ENCODE measurements at regions not wholly inside any gene's neighbourhood (a gene's known extent, or its start where the extent isn't known, plus 50 kb on each side); places are given as distances from the start of the nearest gene placed in this dataset.

DNA sequence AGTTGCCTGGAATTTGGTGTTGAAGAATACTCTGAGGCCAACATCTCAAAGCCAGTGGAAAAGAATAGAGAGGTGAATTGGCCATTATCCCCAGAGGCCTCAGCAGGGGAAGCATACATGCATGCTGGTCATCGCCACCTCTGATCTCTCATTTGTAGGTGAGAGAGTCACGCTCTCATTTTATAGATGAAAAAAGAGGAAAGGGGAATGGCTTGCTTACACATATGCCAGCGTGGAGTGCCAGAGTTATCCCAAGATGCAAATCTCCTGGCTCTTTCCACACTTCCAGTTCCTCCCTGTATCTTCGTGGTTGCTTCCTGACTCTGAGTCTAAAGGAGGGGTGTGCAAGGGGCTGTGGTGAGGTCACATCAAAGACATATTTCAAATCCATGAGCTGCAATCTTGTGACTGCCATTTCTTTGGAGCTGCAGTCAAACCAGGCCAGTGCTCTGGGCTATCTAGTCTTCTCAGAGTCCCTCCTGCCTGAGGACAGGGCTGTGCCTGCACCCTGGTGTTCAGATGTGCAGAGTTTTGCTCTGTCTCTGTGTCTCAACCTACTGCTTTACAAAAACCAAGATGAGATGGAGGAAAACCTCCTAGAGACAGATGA, 324.7 kb downstream of the MYCN start:
- Histone ChIP-seq H2AFZ (ENCODE audit: low read depth, low read length) (no peak overlapping the region), H4K20me1 (ENCODE audit: insufficient read depth) (no peaks in the 10 kb centered on the region), H3K27me3 (ENCODE audit: insufficient read depth, low read depth, low read length) (no peaks in the 10 kb centered on the region), H3K4me2 (ENCODE audit: low read length) (no peak overlapping the region), H3K9me3 (ENCODE audit: low read length) (no peaks in the 10 kb centered on the region), H3K9me2 (ENCODE audit: insufficient read depth, low read length) (no peaks in the 10 kb centered on the region), H3K36me3 (ENCODE audit: insufficient read depth, low read length) (no peaks in the 10 kb centered on the region), H3K27ac (ENCODE audit: low read length) (no peak overlapping the region), H3K79me2 (replicated peaks; ENCODE audit: insufficient read depth, low read length) (no peaks in the 10 kb centered on the region), H3K9ac (ENCODE audit: low read length) (no peak overlapping the region), H3F3A (ENCODE audit: insufficient read depth, low read length, poor library complexity, severe bottlenecking) (no peaks in the 10 kb centered on the region), H3K4me3 (ENCODE audit: low read length) (no peak overlapping the region)
- TF ChIP-seq EP300 (conservative IDR thresholded peaks at IDR 0.05; ENCODE audit: poor library complexity, severe bottlenecking) (no peak), TAF1 (IDR thresholded peaks at IDR 0.05; ENCODE audit: low read depth) (no peak), RAD21 (conservative IDR thresholded peaks at IDR 0.05) (no peak), POLR2AphosphoS5 (IDR thresholded peaks at IDR 0.05) (no peak), MXI1 (conservative IDR thresholded peaks at IDR 0.05; ENCODE audit: poor library complexity, severe bottlenecking) (no peak), SMC3 (conservative IDR thresholded peaks at IDR 0.05; ENCODE audit: poor library complexity) (no peak), EZH2 (IDR thresholded peaks at IDR 0.05; ENCODE audit: borderline replicate concordance, insufficient read depth, low read length, poor library complexity, severe bottlenecking) (no peak)
- TF ChIP-seq, protein P1, sequence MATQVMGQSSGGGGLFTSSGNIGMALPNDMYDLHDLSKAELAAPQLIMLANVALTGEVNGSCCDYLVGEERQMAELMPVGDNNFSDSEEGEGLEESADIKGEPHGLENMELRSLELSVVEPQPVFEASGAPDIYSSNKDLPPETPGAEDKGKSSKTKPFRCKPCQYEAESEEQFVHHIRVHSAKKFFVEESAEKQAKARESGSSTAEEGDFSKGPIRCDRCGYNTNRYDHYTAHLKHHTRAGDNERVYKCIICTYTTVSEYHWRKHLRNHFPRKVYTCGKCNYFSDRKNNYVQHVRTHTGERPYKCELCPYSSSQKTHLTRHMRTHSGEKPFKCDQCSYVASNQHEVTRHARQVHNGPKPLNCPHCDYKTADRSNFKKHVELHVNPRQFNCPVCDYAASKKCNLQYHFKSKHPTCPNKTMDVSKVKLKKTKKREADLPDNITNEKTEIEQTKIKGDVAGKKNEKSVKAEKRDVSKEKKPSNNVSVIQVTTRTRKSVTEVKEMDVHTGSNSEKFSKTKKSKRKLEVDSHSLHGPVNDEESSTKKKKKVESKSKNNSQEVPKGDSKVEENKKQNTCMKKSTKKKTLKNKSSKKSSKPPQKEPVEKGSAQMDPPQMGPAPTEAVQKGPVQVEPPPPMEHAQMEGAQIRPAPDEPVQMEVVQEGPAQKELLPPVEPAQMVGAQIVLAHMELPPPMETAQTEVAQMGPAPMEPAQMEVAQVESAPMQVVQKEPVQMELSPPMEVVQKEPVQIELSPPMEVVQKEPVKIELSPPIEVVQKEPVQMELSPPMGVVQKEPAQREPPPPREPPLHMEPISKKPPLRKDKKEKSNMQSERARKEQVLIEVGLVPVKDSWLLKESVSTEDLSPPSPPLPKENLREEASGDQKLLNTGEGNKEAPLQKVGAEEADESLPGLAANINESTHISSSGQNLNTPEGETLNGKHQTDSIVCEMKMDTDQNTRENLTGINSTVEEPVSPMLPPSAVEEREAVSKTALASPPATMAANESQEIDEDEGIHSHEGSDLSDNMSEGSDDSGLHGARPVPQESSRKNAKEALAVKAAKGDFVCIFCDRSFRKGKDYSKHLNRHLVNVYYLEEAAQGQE (IDR thresholded peaks at IDR 0.05; ENCODE audit: borderline replicate concordance): no peak
- TF ChIP-seq, protein P2, sequence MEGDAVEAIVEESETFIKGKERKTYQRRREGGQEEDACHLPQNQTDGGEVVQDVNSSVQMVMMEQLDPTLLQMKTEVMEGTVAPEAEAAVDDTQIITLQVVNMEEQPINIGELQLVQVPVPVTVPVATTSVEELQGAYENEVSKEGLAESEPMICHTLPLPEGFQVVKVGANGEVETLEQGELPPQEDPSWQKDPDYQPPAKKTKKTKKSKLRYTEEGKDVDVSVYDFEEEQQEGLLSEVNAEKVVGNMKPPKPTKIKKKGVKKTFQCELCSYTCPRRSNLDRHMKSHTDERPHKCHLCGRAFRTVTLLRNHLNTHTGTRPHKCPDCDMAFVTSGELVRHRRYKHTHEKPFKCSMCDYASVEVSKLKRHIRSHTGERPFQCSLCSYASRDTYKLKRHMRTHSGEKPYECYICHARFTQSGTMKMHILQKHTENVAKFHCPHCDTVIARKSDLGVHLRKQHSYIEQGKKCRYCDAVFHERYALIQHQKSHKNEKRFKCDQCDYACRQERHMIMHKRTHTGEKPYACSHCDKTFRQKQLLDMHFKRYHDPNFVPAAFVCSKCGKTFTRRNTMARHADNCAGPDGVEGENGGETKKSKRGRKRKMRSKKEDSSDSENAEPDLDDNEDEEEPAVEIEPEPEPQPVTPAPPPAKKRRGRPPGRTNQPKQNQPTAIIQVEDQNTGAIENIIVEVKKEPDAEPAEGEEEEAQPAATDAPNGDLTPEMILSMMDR (IDR thresholded peaks at IDR 0.05; ENCODE audit: poor library complexity, severe bottlenecking): no peak

DNA sequence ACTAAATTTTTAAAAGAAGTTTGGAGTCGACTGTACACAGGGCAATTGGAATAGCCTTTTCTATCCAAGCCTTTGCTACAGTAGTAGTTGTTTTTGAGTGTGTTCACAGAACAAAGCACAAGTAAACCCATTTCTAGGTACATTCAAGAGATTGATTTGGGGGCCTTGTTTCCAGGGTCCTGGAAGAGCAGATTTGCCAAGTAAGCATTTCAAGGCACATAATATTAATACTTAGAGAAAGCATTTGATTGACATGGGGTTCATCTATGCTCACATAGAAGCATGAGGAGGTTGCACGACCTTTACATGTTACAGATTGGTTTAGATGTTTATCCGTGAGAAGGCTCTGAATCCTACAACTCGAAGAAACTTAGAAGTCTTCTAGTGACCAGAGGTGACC, 324.1 kb downstream of the MYCN start:
- Histone ChIP-seq H3K36me3 (ENCODE audit: insufficient read depth, low read length) (no peaks in the 10 kb centered on the region), H3K9me2 (ENCODE audit: insufficient read depth, low read length) (no peaks in the 10 kb centered on the region), H3K4me2 (ENCODE audit: low read length) (no peak overlapping the region), H3K79me2 (replicated peaks; ENCODE audit: insufficient read depth, low read length) (no peaks in the 10 kb centered on the region), H3K9me3 (ENCODE audit: low read length) (no peaks in the 10 kb centered on the region), H3K9ac (ENCODE audit: low read length) (no peak overlapping the region), H4K20me1 (ENCODE audit: insufficient read depth) (no peaks in the 10 kb centered on the region), H3F3A (ENCODE audit: insufficient read depth, low read length, poor library complexity, severe bottlenecking) (no peaks in the 10 kb centered on the region), H3K27me3 (ENCODE audit: insufficient read depth, low read depth, low read length) (no peaks in the 10 kb centered on the region), H2AFZ (ENCODE audit: low read depth, low read length) (no peak overlapping the region), H3K27ac (ENCODE audit: low read length) (no peak overlapping the region), H3K4me3 (ENCODE audit: low read length) (no peak overlapping the region)
- TF ChIP-seq SMC3 (conservative IDR thresholded peaks at IDR 0.05; ENCODE audit: poor library complexity) (no peak), TAF1 (IDR thresholded peaks at IDR 0.05; ENCODE audit: low read depth) (no peak), EZH2 (IDR thresholded peaks at IDR 0.05; ENCODE audit: borderline replicate concordance, insufficient read depth, low read length, poor library complexity, severe bottlenecking) (no peak), EP300 (conservative IDR thresholded peaks at IDR 0.05; ENCODE audit: poor library complexity, severe bottlenecking) (no peak), MXI1 (conservative IDR thresholded peaks at IDR 0.05; ENCODE audit: poor library complexity, severe bottlenecking) (no peak), RAD21 (conservative IDR thresholded peaks at IDR 0.05) (no peak), POLR2AphosphoS5 (IDR thresholded peaks at IDR 0.05) (no peak)
- TF ChIP-seq, protein P1 (IDR thresholded peaks at IDR 0.05; ENCODE audit: borderline replicate concordance): no peak
- TF ChIP-seq, protein P2 (IDR thresholded peaks at IDR 0.05; ENCODE audit: poor library complexity, severe bottlenecking): no peak
